ENCODE measurements at regions not wholly inside any gene's neighbourhood (a gene's known extent, or its start where the extent isn't known, plus 50 kb on each side); places are given as distances from the start of the nearest gene placed in this dataset.

DNA sequence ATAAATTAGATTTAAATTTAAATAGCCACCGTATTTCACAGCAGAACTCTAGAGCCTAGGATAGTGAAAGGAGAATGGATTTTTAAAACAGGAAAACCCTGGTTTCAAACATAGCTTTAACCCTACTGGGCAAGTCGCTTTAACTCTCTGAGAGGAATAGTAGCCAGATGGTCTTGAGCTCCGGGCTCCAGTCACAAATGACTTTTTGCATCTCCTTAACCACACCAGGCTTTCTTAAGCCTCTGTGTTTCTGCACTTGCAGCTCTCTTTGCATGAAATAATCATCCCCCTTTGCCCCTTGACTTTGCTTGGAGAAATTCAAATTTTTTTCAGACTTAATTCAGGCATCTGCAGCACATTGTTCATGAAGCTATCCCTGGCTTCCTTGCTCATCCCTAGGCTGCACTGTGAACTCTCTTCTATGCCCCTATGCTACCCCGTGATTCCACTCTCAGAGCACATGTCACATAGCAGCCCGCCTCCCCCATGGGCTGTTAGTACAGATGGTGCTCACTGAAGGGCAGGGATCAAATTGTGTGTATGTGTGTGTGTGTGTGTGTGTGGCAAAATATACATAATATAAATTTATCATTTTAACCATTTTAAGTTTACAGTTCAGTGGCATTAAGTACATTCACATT lies 68.8 kb upstream of the DAB1 start:
- no peak for ATAC-seq
- Histone ChIP-seq H3K9ac (ENCODE audit: low read length) (no peak overlapping the region), H3K9me2 (replicated peaks; ENCODE audit: low read length) (no peaks in the 10 kb centered on the region), H3K27me3 (ENCODE audit: low read length) (peaks cover 8% of the 10 kb centered on the region; the same call in 1 of the 2 replicates), H3K27ac (ENCODE audit: low read length) (no peak overlapping the region), H3K4me1 (ENCODE audit: insufficient read depth, low read length) (peaks cover 11% of the 10 kb centered on the region), H3K36me3 (ENCODE audit: low read depth, low read length) (no peaks in the 10 kb centered on the region), H3F3A (ENCODE audit: low read length, unreplicated experiment) (no peaks in the 10 kb centered on the region), H3K9me3 (ENCODE audit: low read length) (no peaks in the 10 kb centered on the region), H4K20me1 (ENCODE audit: low read length) (no peaks in the 10 kb centered on the region), H3K4me3 (ENCODE audit: low read length) (no peak overlapping the region), H2AFZ (ENCODE audit: low read length) (no peak overlapping the region), H3K4me2 (ENCODE audit: low read length) (no peak overlapping the region), H3K79me2 (ENCODE audit: low read length) (no peaks in the 10 kb centered on the region)
- ChIA-PET CTCF (no interaction called here), POLR2A (ENCODE audit: unreplicated experiment) (no interaction called here)
- intact Hi-C loops (cut with micrococcal nuclease) = no loop called here
- TF ChIP-seq EZH2phosphoT487 (IDR thresholded peaks at IDR 0.05; ENCODE audit: borderline replicate concordance, low read length) = no peak
- TF ChIP-seq, protein P1, sequence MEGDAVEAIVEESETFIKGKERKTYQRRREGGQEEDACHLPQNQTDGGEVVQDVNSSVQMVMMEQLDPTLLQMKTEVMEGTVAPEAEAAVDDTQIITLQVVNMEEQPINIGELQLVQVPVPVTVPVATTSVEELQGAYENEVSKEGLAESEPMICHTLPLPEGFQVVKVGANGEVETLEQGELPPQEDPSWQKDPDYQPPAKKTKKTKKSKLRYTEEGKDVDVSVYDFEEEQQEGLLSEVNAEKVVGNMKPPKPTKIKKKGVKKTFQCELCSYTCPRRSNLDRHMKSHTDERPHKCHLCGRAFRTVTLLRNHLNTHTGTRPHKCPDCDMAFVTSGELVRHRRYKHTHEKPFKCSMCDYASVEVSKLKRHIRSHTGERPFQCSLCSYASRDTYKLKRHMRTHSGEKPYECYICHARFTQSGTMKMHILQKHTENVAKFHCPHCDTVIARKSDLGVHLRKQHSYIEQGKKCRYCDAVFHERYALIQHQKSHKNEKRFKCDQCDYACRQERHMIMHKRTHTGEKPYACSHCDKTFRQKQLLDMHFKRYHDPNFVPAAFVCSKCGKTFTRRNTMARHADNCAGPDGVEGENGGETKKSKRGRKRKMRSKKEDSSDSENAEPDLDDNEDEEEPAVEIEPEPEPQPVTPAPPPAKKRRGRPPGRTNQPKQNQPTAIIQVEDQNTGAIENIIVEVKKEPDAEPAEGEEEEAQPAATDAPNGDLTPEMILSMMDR (conservative IDR thresholded peaks at IDR 0.05; ENCODE audit: low read depth, low read length) = no peak
- no peak for TF ChIP-seq EZH2 (IDR thresholded peaks at IDR 0.05; ENCODE audit: low read length, unreplicated experiment)
- DNase-seq = no peak
- BruUV-seq (replicated peaks) = no TSS peak

DNA sequence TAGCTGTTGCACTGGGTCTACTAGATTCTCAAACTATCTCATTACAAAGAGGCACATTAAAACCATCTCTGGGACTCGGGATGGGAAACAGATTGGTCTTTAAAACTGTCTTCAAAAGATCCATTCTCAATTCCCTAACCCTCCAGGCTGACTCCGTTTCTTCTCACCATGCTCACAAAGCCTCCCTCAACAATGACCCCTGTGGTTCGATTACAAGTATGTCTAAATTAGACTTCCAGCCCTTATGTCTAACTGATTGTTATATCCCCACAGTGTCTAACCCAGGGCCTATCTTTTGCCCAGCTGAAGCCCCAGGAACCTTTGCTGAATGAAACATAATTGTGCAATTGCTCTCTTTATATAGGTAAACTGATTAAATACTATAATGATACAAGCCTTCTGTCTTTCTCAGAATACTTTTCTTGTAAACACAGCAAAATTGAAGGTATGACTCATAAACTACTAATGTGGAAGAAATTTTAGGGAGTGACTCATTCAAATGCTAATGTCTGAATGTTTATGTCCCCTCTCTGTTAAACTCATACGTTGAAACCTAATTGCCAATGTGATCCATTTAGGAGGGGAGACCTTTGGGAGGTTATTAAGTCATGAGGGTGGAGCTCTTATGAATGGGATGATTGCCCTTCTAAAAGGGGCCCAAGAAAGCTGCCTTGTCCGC lies 65.6 kb upstream of the DAB1 start:
- Histone ChIP-seq H2AFZ (ENCODE audit: low read length) (no peak overlapping the region), H3K9me2 (replicated peaks; ENCODE audit: low read length) (no peaks in the 10 kb centered on the region), H4K20me1 (ENCODE audit: low read length) (no peaks in the 10 kb centered on the region), H3K9ac (ENCODE audit: low read length) (no peak overlapping the region), H3K79me2 (ENCODE audit: low read length) (no peaks in the 10 kb centered on the region), H3K4me1 (ENCODE audit: insufficient read depth, low read length) (peaks cover 11% of the 10 kb centered on the region), H3K4me3 (ENCODE audit: low read length) (no peak overlapping the region), H3K36me3 (ENCODE audit: low read depth, low read length) (no peaks in the 10 kb centered on the region), H3K27me3 (ENCODE audit: low read length) (peaks cover 8% of the 10 kb centered on the region; the same call in 1 of the 2 replicates), H3F3A (ENCODE audit: low read length, unreplicated experiment) (no peaks in the 10 kb centered on the region), H3K4me2 (ENCODE audit: low read length) (no peak overlapping the region), H3K27ac (ENCODE audit: low read length) (no peak overlapping the region), H3K9me3 (ENCODE audit: low read length) (no peaks in the 10 kb centered on the region)
- BruUV-seq (replicated peaks) = no TSS peak
- intact Hi-C loops (cut with micrococcal nuclease) = no loop called here
- ChIA-PET CTCF (no interaction called here), POLR2A (ENCODE audit: unreplicated experiment) (no interaction called here)
- DNase-seq (peak; percentile 61), ATAC-seq (peak; percentile 27)
- TF ChIP-seq, protein P1 (conservative IDR thresholded peaks at IDR 0.05; ENCODE audit: low read depth, low read length) = no peak
- TF ChIP-seq EZH2 (IDR thresholded peaks at IDR 0.05; ENCODE audit: low read length, unreplicated experiment) (no peak), EZH2phosphoT487 (IDR thresholded peaks at IDR 0.05; ENCODE audit: borderline replicate concordance, low read length) (no peak)

DNA sequence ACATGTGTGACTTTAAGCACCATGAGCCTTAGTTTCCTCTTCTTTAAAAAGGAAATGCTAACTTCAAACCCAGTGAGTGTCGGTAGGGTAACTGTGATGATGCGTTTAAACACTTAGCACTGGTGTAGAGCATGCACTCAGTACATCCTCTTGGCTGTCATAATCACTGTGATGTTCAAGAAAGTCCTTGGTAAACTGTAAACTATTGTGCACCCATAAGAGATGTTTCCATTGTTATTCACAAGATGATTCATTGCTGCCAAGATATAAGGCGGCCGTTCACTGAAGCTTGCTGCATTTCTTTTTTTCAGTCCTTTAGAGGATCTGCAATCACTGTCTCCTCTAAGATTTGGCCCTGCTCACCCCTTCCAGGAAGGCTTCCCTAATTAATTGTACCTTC lies 61.8 kb upstream of the DAB1 start:
- H3K27ac ChIP-seq (ENCODE audit: low read length) = no peak overlapping the region
- H3F3A ChIP-seq (ENCODE audit: low read length, unreplicated experiment) = no peaks in the 10 kb centered on the region
- no peak overlapping the region for H3K4me2 ChIP-seq (ENCODE audit: low read length)
- TF ChIP-seq, protein P1 (conservative IDR thresholded peaks at IDR 0.05; ENCODE audit: low read depth, low read length) = no peak
- TF ChIP-seq EZH2phosphoT487 (IDR thresholded peaks at IDR 0.05; ENCODE audit: borderline replicate concordance, low read length) (no peak), EZH2 (IDR thresholded peaks at IDR 0.05; ENCODE audit: low read length, unreplicated experiment) (no peak)
- ATAC-seq (no peak), DNase-seq (peak; percentile 2)
- no peaks in the 10 kb centered on the region for H3K36me3 ChIP-seq (ENCODE audit: low read depth, low read length)
- CTCF ChIA-PET = no interaction called here
- H2AFZ ChIP-seq (ENCODE audit: low read length) = no peak overlapping the region
- no TSS peak for BruUV-seq (replicated peaks)
- no peak overlapping the region for H3K9ac ChIP-seq (ENCODE audit: low read length)
- peaks cover 11% of the 10 kb centered on the region for H3K4me1 ChIP-seq (ENCODE audit: insufficient read depth, low read length)
- intact Hi-C loops (cut with micrococcal nuclease) = no loop called here
- H3K4me3 ChIP-seq (ENCODE audit: low read length) = no peak overlapping the region
- POLR2A ChIA-PET (ENCODE audit: unreplicated experiment) = no interaction called here
- H3K9me2 ChIP-seq (replicated peaks; ENCODE audit: low read length) = no peaks in the 10 kb centered on the region
- H3K79me2 ChIP-seq (ENCODE audit: low read length) = no peaks in the 10 kb centered on the region
- no peaks in the 10 kb centered on the region for H3K27me3 ChIP-seq (ENCODE audit: low read length)
- no peaks in the 10 kb centered on the region for H3K9me3 ChIP-seq (ENCODE audit: low read length)
- H4K20me1 ChIP-seq (ENCODE audit: low read length) = no peaks in the 10 kb centered on the region

All from PC-3 (cell line).